B cell (primary cell): ENCODE measurements at regions not wholly inside any gene's neighbourhood (a gene's known extent, or its start where the extent isn't known, plus 50 kb on each side); places are given as distances from the start of the nearest gene placed in this dataset.

ENCODE experiments used
- ATAC-seq: fragments of 200-7000 bp; cut with Tn5 transposase; one replicate; pipeline ENCODE4 v1.10.0; 2021; ENCODE audit warnings: low read depth, mild to moderate bottlenecking, moderate number of reproducible peaks, moderate library complexity
- CTCF ChIA-PET: fragments of 350-600 bp; sonication (Branson Sonifier 250); formaldehyde crosslinking; loops from one replicate; lab custom pipeline; 2021; ENCODE audit warnings: antibody characterized with exemption, inconsistent platforms; lab: Charles Lee
- POLR2A ChIA-PET: fragments of 350-600 bp; sonication (Branson Sonifier 250); formaldehyde crosslinking; loops from one replicate; lab custom pipeline; 2021; ENCODE audit warnings: antibody characterized with exemption; lab: Charles Lee
- DNase-seq: peaks from one replicate; pipeline ENCODE4 v3.0.0; 2013
- H2AFZ ChIP-seq: 2 replicates; pipeline ENCODE4 v1.6.1; 2012; ENCODE audit warnings: mild to moderate bottlenecking, low read depth, low read length; ENCODE audit not compliant: insufficient read depth, poor library complexity, severe bottlenecking
- H3K27ac ChIP-seq, 2 donors: 1 replicate in 1 of 2; 2 replicates in 1 of 2; pipeline ENCODE4 v1.5.1; 2012 to 2013; ENCODE audit warnings: low read length in 2 of 2, mild to moderate bottlenecking in 2 of 2, moderate library complexity in 1 of 2
- H3K27me3 ChIP-seq, 4 experiments: fragments of 200-600 bp in 1 of 4; sonication (generic) in 1 of 4; replicated peaks in 1 of 4; 1 replicate in 2 of 4; 2 replicates in 2 of 4; pipeline versions ENCODE4 v1.6.1 to v1.7.0; 2013 to 2016; ENCODE audit warnings: low read length in 3 of 4, mild to moderate bottlenecking in 2 of 4, mixed read lengths in 1 of 4, moderate library complexity in 1 of 4; ENCODE audit not compliant: insufficient read depth in 4 of 4, control insufficient read depth in 3 of 4; ENCODE audit errors: control extremely low read depth in 1 of 4
- H3K36me3 ChIP-seq, 2 experiments: replicated peaks in 1 of 2; 1 replicate in 1 of 2; 2 replicates in 1 of 2; pipeline versions ENCODE4 v1.6.1 to v1.7.1; 2013; ENCODE audit warnings: low read length in 1 of 2; ENCODE audit not compliant: insufficient read depth in 2 of 2, control insufficient read depth in 1 of 2; ENCODE audit errors: control extremely low read depth in 1 of 2, extremely low read depth in 1 of 2
- H3K4me1 ChIP-seq, 2 donors: fragments of 200-600 bp in 1 of 2; sonication (generic) in 1 of 2; 1 replicate in 1 of 2; 2 replicates in 1 of 2; pipeline versions ENCODE4 v1.5.1 to v1.6.1; 2013 to 2017; ENCODE audit warnings: low read length in 2 of 2; ENCODE audit not compliant: control insufficient read depth in 2 of 2, insufficient read depth in 2 of 2
- H3K4me2 ChIP-seq: replicated peaks from 2 replicates; pipeline ENCODE3; 2012; ENCODE audit warnings: mild to moderate bottlenecking, low read depth, low read length; ENCODE audit not compliant: poor library complexity, severe bottlenecking
- H3K4me3 ChIP-seq, 5 experiments: fragments of 200-600 bp in 1 of 5; sonication (generic) in 1 of 5; 1 replicate in 3 of 5; 2 replicates in 2 of 5; pipeline versions ENCODE4 v1.5.1 to v1.7.0; 2011 to 2016; ENCODE audit warnings: low read length in 4 of 5, mild to moderate bottlenecking in 4 of 5, low read depth in 2 of 5, control low read depth in 1 of 5, moderate library complexity in 1 of 5; ENCODE audit not compliant: insufficient read depth in 1 of 5; ENCODE audit errors: control extremely low read depth in 1 of 5, extremely low read depth in 1 of 5
- H3K79me2 ChIP-seq: fragments of 200-600 bp; sonication (generic); one replicate; pipeline ENCODE4 v1.6.0; 2016; ENCODE audit warnings: low read length; ENCODE audit not compliant: control insufficient read depth, insufficient read depth
- H3K9ac ChIP-seq: fragments of 200-600 bp; sonication (generic); 2 replicates; pipeline ENCODE4 v1.6.1; 2017; ENCODE audit warnings: mild to moderate bottlenecking, low read length, moderate library complexity
- H3K9me3 ChIP-seq, 3 donors: one replicate each; pipeline versions ENCODE4 v1.6.1 to v1.7.1; 2013; ENCODE audit warnings: low read length in 2 of 3; ENCODE audit not compliant: control insufficient read depth in 2 of 3, insufficient read depth in 1 of 3; ENCODE audit errors: control extremely low read depth in 1 of 3
- H4K20me1 ChIP-seq: 2 replicates; pipeline ENCODE4 v1.6.0; 2012; ENCODE audit warnings: mild to moderate bottlenecking, low read length; ENCODE audit not compliant: insufficient read depth, control insufficient read depth, poor library complexity, severe bottlenecking
- H3K27ac Mint-ChIP-seq: one replicate; pipeline ENCODE4 v1.8.0; 2021; ENCODE audit warnings: mixed read lengths
- H3K27me3 Mint-ChIP-seq: one replicate; pipeline ENCODE4 v1.8.0; 2021; ENCODE audit warnings: mixed read lengths
- H3K4me1 Mint-ChIP-seq: one replicate; pipeline ENCODE4 v1.8.0; 2021; ENCODE audit warnings: mixed read lengths
- H3K4me3 Mint-ChIP-seq: one replicate; pipeline ENCODE4 v1.8.0; 2021; ENCODE audit warnings: mixed read lengths
- H3K9me3 Mint-ChIP-seq: one replicate; pipeline ENCODE4 v1.8.0; 2022; ENCODE audit warnings: mixed read lengths; ENCODE audit not compliant: insufficient read depth
- CTCF ChIP-seq: fragments of 200-600 bp; IDR thresholded peaks from one replicate; pipeline ENCODE4 v1.8.0; 2022; ENCODE audit warnings: antibody characterized with exemption, mild to moderate bottlenecking
- EZH2 ChIP-seq: IDR thresholded peaks from 2 replicates; pipeline ENCODE4 v1.6.1; 2012; ENCODE audit warnings: borderline replicate concordance, low read depth, mild to moderate bottlenecking, moderate library complexity, low read length; ENCODE audit not compliant: insufficient read depth, poor library complexity, severe bottlenecking
- WGBS: methylation state at CpG from one replicate; pipeline ENCODE4 v1.1.5; 2013; ENCODE audit warnings: missing lambda C conversion rate; ENCODE audit not compliant: insufficient coverage; 5-methylcytosine and 5-hydroxymethylcytosine counted together
- intact Hi-C: fragments of 100-400 bp; cut with micrococcal nuclease; formaldehyde crosslinking; loops from one replicate; pipeline ENCODE4 v1.10.0; 2022

GRCh38 chr1:215507119-215507518, 60.0 kb upstream of the KCTD3 start:
- no peak overlapping the region for H3K4me2 ChIP-seq
- intact Hi-C loops, result no loop called here
- no peak for TF ChIP-seq EZH2
- no peak for TF ChIP-seq CTCF
- no peak overlapping the region for H2AFZ ChIP-seq
- H3K79me2 ChIP-seq, result no peaks in the 10 kb centered on the region
- H3K27me3 ChIP-seq, result no peaks in the 10 kb centered on the region
- H3K9ac ChIP-seq, result no peak overlapping the region
- no peaks in the 10 kb centered on the region for H3K4me1 Mint-ChIP-seq
- H3K27ac Mint-ChIP-seq, result no peak overlapping the region
- H4K20me1 ChIP-seq, result no peaks in the 10 kb centered on the region
- H3K27ac ChIP-seq, result no peak overlapping the region
- POLR2A ChIA-PET, result no interaction called here
- no peak for DNase-seq
- H3K36me3 ChIP-seq, result no peaks in the 10 kb centered on the region
- H3K4me1 ChIP-seq, result no peaks in the 10 kb centered on the region
- H3K9me3 Mint-ChIP-seq, result peaks cover 12% of the 10 kb centered on the region
- no peak overlapping the region for H3K4me3 ChIP-seq
- peaks cover 0 to 6% (median 5%) of the 10 kb centered on the region in 3 donors for H3K9me3 ChIP-seq
- CTCF ChIA-PET, result no interaction called here
- ATAC-seq, result no peak
- no peak overlapping the region for H3K4me3 Mint-ChIP-seq
- peaks cover 4% of the 10 kb centered on the region for H3K27me3 Mint-ChIP-seq
- WGBS, result no CpG with 5 or more reads among the region's 1 CpG

GRCh38 chr1:215508311-215508710, 58.8 kb upstream of the KCTD3 start:
- ChIA-PET POLR2A (no interaction called here), CTCF (no interaction called here)
- intact Hi-C loops, result no loop called here

More at GRCh38 chr1:215508311-215508710, 58.8 kb upstream of the KCTD3 start:
- Histone ChIP-seq H3K79me2 (no peaks in the 10 kb centered on the region), H3K27me3 (no peaks in the 10 kb centered on the region), H3K36me3 (no peaks in the 10 kb centered on the region), H3K4me2 (no peak overlapping the region), H3K4me3 (no peak overlapping the region), H3K9me3 (peaks cover 0 to 6% (median 5%) of the 10 kb centered on the region in 3 donors), H3K9ac (no peak overlapping the region), H3K27ac (no peak overlapping the region), H3K4me1 (no peaks in the 10 kb centered on the region), H4K20me1 (no peaks in the 10 kb centered on the region), H2AFZ (no peak overlapping the region)
- no peaks in the 10 kb centered on the region for H3K27me3 Mint-ChIP-seq
- no peak overlapping the region for H3K4me3 Mint-ChIP-seq
- H3K4me1 Mint-ChIP-seq, result no peaks in the 10 kb centered on the region
- TF ChIP-seq EZH2, result no peak
- TF ChIP-seq CTCF, result no peak
- ATAC-seq (no peak), DNase-seq (no peak)
- WGBS, result 80% methylated on average over 1 of the region's 3 CpGs
- no peak overlapping the region for H3K27ac Mint-ChIP-seq
- peaks cover 13% of the 10 kb centered on the region for H3K9me3 Mint-ChIP-seq
